ENCODE measurements at regions not wholly inside any gene's neighbourhood (a gene's known extent, or its start where the extent isn't known, plus 50 kb on each side); places are given as distances from the start of the nearest gene placed in this dataset.

- Histone ChIP-seq H3K9me3 (replicated peaks; ENCODE audit: control insufficient read depth, insufficient read depth, low read length) (no peaks in the 10 kb centered on the region), H3K27ac (ENCODE audit: insufficient read depth, low read depth, low read length) (no peak overlapping the region), H3K4me2 (ENCODE audit: insufficient read depth, low read length) (no peak overlapping the region), H3K79me2 (ENCODE audit: control insufficient read depth, insufficient read depth, low read length) (no peaks in the 10 kb centered on the region), H3K4me3 (replicated peaks in 1 of 3; ENCODE audit: insufficient read depth in 1 of 3, low read depth in 1 of 3, low read length in 3 of 3) (no peak overlapping the region), H4K20me1 (replicated peaks; ENCODE audit: control insufficient read depth, extremely low read depth, insufficient read depth, low read length) (no peaks in the 10 kb centered on the region), H3K9me1 (replicated peaks; ENCODE audit: control insufficient read depth, extremely low read depth, insufficient read depth, low read length) (no peaks in the 10 kb centered on the region), H3K36me3 (ENCODE audit: control insufficient read depth in 2 of 2, extremely low read depth in 1 of 2, insufficient read depth in 2 of 2, low read length in 2 of 2) (no peaks in the 10 kb centered on the region), H3K27me3 (ENCODE audit: control insufficient read depth in 2 of 2, insufficient read depth in 2 of 2, low read length in 2 of 2) (no peaks in the 10 kb centered on the region), H3K4me1 (ENCODE audit: control insufficient read depth, extremely low read depth, insufficient read depth, low read length) (no peaks in the 10 kb centered on the region), H3K9ac (replicated peaks; ENCODE audit: extremely low read depth, insufficient read depth, low read length) (no peak overlapping the region), H2AFZ (ENCODE audit: low read depth, low read length) (no peak overlapping the region)
- dilution Hi-C loops (cut with MboI; ENCODE audit: extremely low pct_ligation_motif_present, low sequenced_read_pairs) (no loop called here), intact Hi-C loops (cut with micrococcal nuclease) (no loop called here)
- no peak for TF ChIP-seq CTCF (IDR thresholded peaks at IDR 0.05; ENCODE audit: extremely low read depth in 1 of 2, insufficient read depth in 1 of 2, low read depth in 1 of 2, low read length in 2 of 2)
- TF ChIP-seq JUN (IDR thresholded peaks at IDR 0.05; ENCODE audit: borderline replicate concordance, insufficient read depth, insufficient read length, low read depth) = no peak
- TF ChIP-seq MAX (IDR thresholded peaks at IDR 0.05; ENCODE audit: insufficient read depth, insufficient read length) = no peak
- no peak for TF ChIP-seq POLR2A (IDR thresholded peaks at IDR 0.05; ENCODE audit: low read depth, low read length)
- TF ChIP-seq FOS (IDR thresholded peaks at IDR 0.05; ENCODE audit: borderline replicate concordance, insufficient read depth, low read length) = no peak
- no peak for TF ChIP-seq MYC (IDR thresholded peaks at IDR 0.05; ENCODE audit: low read depth, low read length)
- no peak for TF ChIP-seq POLR2AphosphoS5 (IDR thresholded peaks at IDR 0.05; ENCODE audit: insufficient read depth, low read depth, low read length)
- TF ChIP-seq GATA2 (IDR thresholded peaks at IDR 0.05; ENCODE audit: insufficient read depth, insufficient read length, low read depth, low read length) = no peak
- no peak for TF ChIP-seq EZH2 (IDR thresholded peaks at IDR 0.05; ENCODE audit: borderline replicate concordance, low read depth, low read length, severe bottlenecking)
- no TSS peak for BruUV-seq (replicated peaks)
- CTCF ChIA-PET = no interaction called here
- DNase-seq (ENCODE audit: low read depth, low spot score) = no peak
- POLR2A ChIA-PET = no interaction called here
- FAIRE-seq = no peak
These were observed 118.4 kb upstream of the CST7 start for GRCh38 chr20:24830649-24831048.

All from endothelial cell of umbilical vein (primary cell).